Activated CD4-positive, alpha-beta T cell treated with anti-CD3 and anti-CD28 coated beads, Interleukin-2, amount 50 U/mL, for 16 hours (primary cell): ENCODE measurements at regions not wholly inside any gene's neighbourhood (a gene's known extent, or its start where the extent isn't known, plus 50 kb on each side); places are given as distances from the start of the nearest gene placed in this dataset.

ENCODE experiments used
- DNase-seq: peaks from one replicate; pipeline ENCODE4 v3.0.0-alpha.2; 2020

- no peak for DNase-seq
Observed at GRCh38 chr5:60243713-60244112, 350.2 kb upstream of the PDE4D start.

- DNase-seq: no peak
Observed at GRCh38 chr5:60232036-60232795, 338.7 kb upstream of the PDE4D start.

GRCh38 chr5:60230456-60230855, 336.9 kb upstream of the PDE4D start:
- DNase-seq: no peak

- no peak for DNase-seq
Observed at GRCh38 chr5:60229691-60230185, 336.2 kb upstream of the PDE4D start.

- DNase-seq: no peak
Observed at GRCh38 chr5:60228676-60229075, 335.1 kb upstream of the PDE4D start.

GRCh38 chr5:60226128-60226527, 332.6 kb upstream of the PDE4D start:
- no peak for DNase-seq

GRCh38 chr5:60223342-60223741, 329.8 kb upstream of the PDE4D start:
- DNase-seq: no peak

- DNase-seq: no peak
Observed at GRCh38 chr5:60219921-60220320, 326.4 kb upstream of the PDE4D start.

GRCh38 chr5:60210810-60211209, 317.3 kb upstream of the PDE4D start:
- no peak for DNase-seq

GRCh38 chr5:60209146-60209840, 315.8 kb upstream of the PDE4D start:
- DNase-seq: no peak

- no peak for DNase-seq
Observed at GRCh38 chr5:60208716-60209115, 315.2 kb upstream of the PDE4D start.

- DNase-seq: no peak
Observed at GRCh38 chr5:60207040-60207439, 313.5 kb upstream of the PDE4D start.

- DNase-seq: no peak
Observed at GRCh38 chr5:60206234-60206633, 312.7 kb upstream of the PDE4D start.

- no peak for DNase-seq
Observed at GRCh38 chr5:60205071-60205470, 311.5 kb upstream of the PDE4D start.

- DNase-seq: no peak
Observed at GRCh38 chr5:60196385-60197113, 303.0 kb upstream of the PDE4D start.

- DNase-seq: no peak
Observed at GRCh38 chr5:60195551-60195950, 302.0 kb upstream of the PDE4D start.

- DNase-seq: no peak
Observed at GRCh38 chr5:60195083-60195482, 301.6 kb upstream of the PDE4D start.

GRCh38 chr5:60185231-60186099, 291.9 kb upstream of the PDE4D start:
- no peak for DNase-seq

- no peak for DNase-seq
Observed at GRCh38 chr5:60184606-60185005, 291.1 kb upstream of the PDE4D start.

- no peak for DNase-seq
Observed at GRCh38 chr5:60183881-60184280, 290.4 kb upstream of the PDE4D start.

GRCh38 chr5:60178101-60178500, 284.6 kb upstream of the PDE4D start:
- no peak for DNase-seq

GRCh38 chr5:60177596-60177995, 284.1 kb upstream of the PDE4D start:
- DNase-seq: no peak

GRCh38 chr5:60173667-60174066, 280.1 kb upstream of the PDE4D start:
- no peak for DNase-seq
